ENCODE measurements at regions not wholly inside any gene's neighbourhood (a gene's known extent, or its start where the extent isn't known, plus 50 kb on each side); places are given as distances from the start of the nearest gene placed in this dataset.

DNA sequence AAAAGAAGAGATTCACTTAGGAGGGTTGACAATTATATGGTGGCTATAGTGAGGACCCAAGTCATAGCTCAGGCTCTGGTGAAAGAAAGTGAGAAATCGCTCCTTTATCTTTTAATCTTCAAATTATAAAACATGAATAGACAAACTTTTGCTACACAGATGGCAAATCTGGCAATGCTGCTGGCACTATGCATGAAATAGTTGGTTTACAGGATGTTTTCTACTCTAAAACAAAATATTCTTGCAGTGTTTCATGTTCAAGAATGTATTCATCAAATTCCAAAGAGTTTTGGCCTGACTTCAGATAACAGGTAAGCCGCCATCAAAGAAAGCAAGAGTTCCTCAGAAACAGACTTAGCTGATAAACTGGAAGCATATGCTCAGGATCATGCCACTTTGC is 801.2 kb downstream of the C4orf33 start:
- H3K27ac ChIP-seq = no peak overlapping the region
- TF ChIP-seq ZFX (IDR thresholded peaks at IDR 0.05; ENCODE audit: borderline replicate concordance) = no peak
- TF ChIP-seq, protein P1, sequence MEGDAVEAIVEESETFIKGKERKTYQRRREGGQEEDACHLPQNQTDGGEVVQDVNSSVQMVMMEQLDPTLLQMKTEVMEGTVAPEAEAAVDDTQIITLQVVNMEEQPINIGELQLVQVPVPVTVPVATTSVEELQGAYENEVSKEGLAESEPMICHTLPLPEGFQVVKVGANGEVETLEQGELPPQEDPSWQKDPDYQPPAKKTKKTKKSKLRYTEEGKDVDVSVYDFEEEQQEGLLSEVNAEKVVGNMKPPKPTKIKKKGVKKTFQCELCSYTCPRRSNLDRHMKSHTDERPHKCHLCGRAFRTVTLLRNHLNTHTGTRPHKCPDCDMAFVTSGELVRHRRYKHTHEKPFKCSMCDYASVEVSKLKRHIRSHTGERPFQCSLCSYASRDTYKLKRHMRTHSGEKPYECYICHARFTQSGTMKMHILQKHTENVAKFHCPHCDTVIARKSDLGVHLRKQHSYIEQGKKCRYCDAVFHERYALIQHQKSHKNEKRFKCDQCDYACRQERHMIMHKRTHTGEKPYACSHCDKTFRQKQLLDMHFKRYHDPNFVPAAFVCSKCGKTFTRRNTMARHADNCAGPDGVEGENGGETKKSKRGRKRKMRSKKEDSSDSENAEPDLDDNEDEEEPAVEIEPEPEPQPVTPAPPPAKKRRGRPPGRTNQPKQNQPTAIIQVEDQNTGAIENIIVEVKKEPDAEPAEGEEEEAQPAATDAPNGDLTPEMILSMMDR (IDR thresholded peaks at IDR 0.05) = no peak

DNA sequence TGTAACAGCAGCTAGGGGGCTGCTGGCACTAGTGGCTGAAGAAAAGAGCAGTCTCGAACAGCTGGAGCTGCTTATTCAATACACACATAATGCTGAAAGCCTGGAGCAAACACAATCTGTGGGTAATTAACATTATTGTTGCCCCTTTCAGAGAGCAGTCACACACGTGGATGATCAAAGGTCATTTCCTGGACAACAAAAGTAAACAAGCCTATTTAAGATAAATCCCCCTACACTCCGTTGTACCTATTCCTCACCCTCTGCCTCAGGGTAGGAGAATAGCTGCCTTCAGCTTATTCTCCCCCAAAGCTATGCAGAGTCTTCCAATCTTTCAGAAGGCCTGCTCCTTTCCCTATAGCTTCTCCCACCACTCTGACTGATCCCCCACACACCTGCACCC is 803.9 kb downstream of the C4orf33 start:
- H3K27ac ChIP-seq = no peak overlapping the region
- TF ChIP-seq, protein P1 (IDR thresholded peaks at IDR 0.05) = no peak
- no peak for TF ChIP-seq ZFX (IDR thresholded peaks at IDR 0.05; ENCODE audit: borderline replicate concordance)

DNA sequence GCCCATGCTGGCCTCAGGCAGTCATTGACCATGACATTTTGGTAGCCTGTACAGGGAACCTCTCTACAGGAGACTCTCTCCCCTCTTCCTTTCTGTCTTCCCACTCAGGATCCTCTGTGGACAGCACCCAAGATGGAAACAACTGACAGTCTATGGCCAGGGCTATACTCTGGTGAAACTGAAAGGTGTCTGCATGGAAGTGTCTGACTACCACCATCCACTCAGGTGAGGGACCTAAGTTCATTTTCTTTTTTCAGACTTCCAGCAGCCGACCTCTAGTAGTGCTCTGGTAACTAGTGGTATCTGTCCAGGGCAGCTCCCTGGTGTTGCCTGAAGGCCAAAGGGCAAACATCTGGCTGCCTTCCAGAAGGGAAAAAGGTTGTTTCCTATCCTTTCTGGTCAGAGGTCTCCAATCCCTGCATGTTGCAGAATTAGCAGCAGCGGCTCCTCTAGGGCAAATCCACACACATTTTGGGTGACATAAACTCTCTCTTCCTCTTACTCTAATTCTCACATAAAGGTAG is 804.5 kb downstream of the C4orf33 start:
- TF ChIP-seq, protein P1 (IDR thresholded peaks at IDR 0.05) = no peak
- no peak for TF ChIP-seq ZFX (IDR thresholded peaks at IDR 0.05; ENCODE audit: borderline replicate concordance)
- no peak overlapping the region for H3K27ac ChIP-seq

DNA sequence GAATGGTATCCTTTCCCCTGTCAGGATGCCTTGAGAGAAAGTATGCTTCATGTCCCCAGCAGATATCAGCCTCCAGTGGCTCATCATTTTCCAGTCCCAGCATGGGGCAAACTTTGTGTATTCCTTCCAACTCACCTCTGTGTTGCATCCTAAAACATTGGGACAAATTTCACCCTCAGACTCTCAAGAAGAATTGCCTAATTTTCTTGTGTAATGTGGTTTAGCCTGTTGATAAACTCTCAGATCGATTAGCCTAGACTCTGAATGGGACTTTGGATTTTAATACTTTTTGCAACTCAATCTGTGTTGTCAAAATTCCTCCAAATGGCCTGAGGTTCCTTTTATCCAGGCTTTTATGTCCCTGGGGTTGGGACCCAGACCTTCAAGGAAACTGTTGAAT is 805.3 kb downstream of the C4orf33 start:
- TF ChIP-seq, protein P1 (IDR thresholded peaks at IDR 0.05) = no peak
- TF ChIP-seq ZFX (IDR thresholded peaks at IDR 0.05; ENCODE audit: borderline replicate concordance) = no peak
- H3K27ac ChIP-seq = no peak overlapping the region

DNA sequence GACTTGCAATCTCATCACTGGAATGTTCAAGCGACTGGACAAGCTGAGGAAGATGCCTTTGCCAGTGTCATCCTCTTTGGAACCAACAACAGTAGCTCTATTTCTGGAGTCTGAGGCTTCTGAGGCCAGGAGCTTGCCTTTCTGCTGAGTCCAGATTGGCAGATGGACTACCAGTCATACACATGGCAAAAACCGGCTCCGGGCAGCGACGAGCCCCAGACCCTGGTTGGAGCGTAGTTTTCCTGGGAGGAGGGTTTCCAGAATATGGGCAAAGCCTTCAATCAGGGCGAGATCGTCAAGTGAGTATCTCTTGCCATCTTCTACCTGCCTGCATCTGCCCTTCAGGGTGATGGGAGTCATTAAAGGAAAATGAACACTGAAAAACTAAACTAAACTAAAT is 807.9 kb downstream of the C4orf33 start:
- no peak overlapping the region for H3K27ac ChIP-seq
- TF ChIP-seq ZFX (IDR thresholded peaks at IDR 0.05; ENCODE audit: borderline replicate concordance) = no peak
- TF ChIP-seq, protein P1 (IDR thresholded peaks at IDR 0.05) = no peak

DNA sequence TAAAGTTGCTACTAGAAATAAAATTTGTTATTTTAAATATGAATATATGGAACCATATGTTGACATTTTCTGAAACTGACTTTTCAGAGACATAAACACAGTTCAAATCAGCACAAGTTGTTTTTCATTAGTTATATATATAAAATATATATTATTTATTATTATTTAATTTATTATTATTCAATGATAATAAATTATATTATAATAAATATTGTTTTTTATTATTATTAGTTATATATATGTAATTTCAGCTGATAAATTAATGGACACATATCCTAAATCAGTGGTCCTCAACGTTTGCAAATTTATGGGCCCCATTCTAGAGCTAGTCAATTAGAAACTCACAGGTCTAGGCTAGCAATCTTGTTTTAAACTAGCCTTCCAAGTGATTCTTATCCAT is 809.3 kb downstream of the C4orf33 start:
- TF ChIP-seq ZFX (IDR thresholded peaks at IDR 0.05; ENCODE audit: borderline replicate concordance) = no peak
- TF ChIP-seq, protein P1 (IDR thresholded peaks at IDR 0.05) = no peak
- H3K27ac ChIP-seq = no peak overlapping the region

DNA sequence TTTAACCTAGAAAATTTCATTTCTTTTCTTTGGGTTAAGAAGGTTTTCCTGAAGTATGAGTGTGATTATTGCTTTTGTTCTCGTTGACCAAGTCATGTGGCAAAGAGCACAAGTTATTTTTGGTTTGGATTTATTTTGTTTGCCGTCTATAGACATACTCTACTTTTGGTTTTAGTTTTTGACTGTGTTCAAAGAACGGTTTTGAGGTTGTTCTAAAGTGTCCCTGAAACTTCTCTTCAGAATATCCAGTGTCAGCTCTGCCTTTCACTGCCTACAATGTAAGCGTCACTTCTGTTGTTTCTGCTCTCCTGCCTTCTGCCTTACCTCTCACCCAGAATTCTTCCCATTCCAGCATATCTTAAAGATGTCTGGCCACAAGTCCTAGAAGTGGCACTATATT is 812.2 kb downstream of the C4orf33 start:
- TF ChIP-seq, protein P1 (IDR thresholded peaks at IDR 0.05) = no peak
- no peak for TF ChIP-seq ZFX (IDR thresholded peaks at IDR 0.05; ENCODE audit: borderline replicate concordance)
- no peak overlapping the region for H3K27ac ChIP-seq
